Suprapubic skin (tissue), 4 donors: ENCODE measurements at regions not wholly inside any gene's neighbourhood (a gene's known extent, or its start where the extent isn't known, plus 50 kb on each side); places are given as distances from the start of the nearest gene placed in this dataset.

ENCODE experiments used
- DNase-seq, 2 donors: peaks; one replicate each; pipeline ENCODE4 v3.0.0-alpha.2; 2019; ENCODE audit warnings: low spot score in 2 of 2
- H3K27ac ChIP-seq: fragments of 200-600 bp; sonication (generic); one replicate; pipeline ENCODE4 v1.5.1; 2019
- H3K27me3 ChIP-seq: fragments of 200-600 bp; sonication (generic); one replicate; pipeline ENCODE4 v1.5.1; 2019
- H3K36me3 ChIP-seq: fragments of 200-600 bp; sonication (generic); one replicate; pipeline ENCODE4 v1.5.1; 2019
- H3K4me1 ChIP-seq: fragments of 200-600 bp; sonication (generic); one replicate; pipeline ENCODE4 v1.5.1; 2019
- H3K4me3 ChIP-seq: fragments of 200-600 bp; sonication (generic); one replicate; pipeline ENCODE4 v1.5.1; 2019; ENCODE audit warnings: mild to moderate bottlenecking
- H3K9me3 ChIP-seq: fragments of 200-600 bp; sonication (generic); one replicate; pipeline ENCODE4 v1.5.1; 2019
- CTCF ChIP-seq, 2 donors: fragments of 200-600 bp in 1 of 2; fragments of 450-650 bp in 1 of 2; sonication (generic) in 1 of 2; IDR thresholded peaks; one replicate each; pipeline ENCODE4 v1.5.1; 2016 to 2019; ENCODE audit warnings: antibody characterized with exemption in 2 of 2, mild to moderate bottlenecking in 1 of 2, moderate library complexity in 1 of 2
- EP300 ChIP-seq: sonication (generic); formaldehyde crosslinking; IDR thresholded peaks from one replicate; pipeline ENCODE4 v1.6.1; 2017; ENCODE audit warnings: antibody characterized with exemption
- POLR2A ChIP-seq, 2 donors: fragments of 450-650 bp; IDR thresholded peaks; one replicate each; pipeline ENCODE4 v1.6.1; 2017; ENCODE audit warnings: antibody characterized with exemption in 2 of 2, mild to moderate bottlenecking in 2 of 2, moderate library complexity in 2 of 2
- POLR2AphosphoS5 ChIP-seq, 3 donors: sonication (generic); formaldehyde crosslinking; IDR thresholded peaks; one replicate each; pipeline ENCODE4 v1.6.1; 2017; ENCODE audit warnings: antibody characterized with exemption in 3 of 3
- WGBS: methylation state at CpG from one replicate; pipeline ENCODE4 v1.1.5; 2018; 5-methylcytosine and 5-hydroxymethylcytosine counted together

GRCh38 chr14:65359503-65359902 is 53.0 kb upstream of the FUT8 start:
- H3K9me3 ChIP-seq, result no peaks in the 10 kb centered on the region
- peaks cover 33% of the 10 kb centered on the region for H3K4me1 ChIP-seq
- H3K4me3 ChIP-seq, result no peak overlapping the region
- no peak for DNase-seq
- H3K27ac ChIP-seq, result no peak overlapping the region
- TF ChIP-seq EP300 (no peak), POLR2A (IDR thresholded peaks at IDR 0.05) (no peak), POLR2AphosphoS5 (IDR thresholded peaks at IDR 0.05) (no peak), CTCF (IDR thresholded peaks at IDR 0.05) (no peak)
- 46% methylated on average over 3 of the region's 3 CpGs for WGBS
- no peaks in the 10 kb centered on the region for H3K27me3 ChIP-seq
- no peaks in the 10 kb centered on the region for H3K36me3 ChIP-seq

GRCh38 chr14:65360144-65360784 is 52.3 kb upstream of the FUT8 start:
- 60% methylated on average over 2 of the region's 2 CpGs for WGBS
- peaks cover 28% of the 10 kb centered on the region for H3K4me1 ChIP-seq

GRCh38 chr14:65361920-65362319 is 50.6 kb upstream of the FUT8 start:
- Histone ChIP-seq H3K4me3 (no peak overlapping the region), H3K27ac (peak overlapping the region; percentile 38), H3K27me3 (no peaks in the 10 kb centered on the region), H3K36me3 (no peaks in the 10 kb centered on the region), H3K9me3 (no peaks in the 10 kb centered on the region), H3K4me1 (peaks cover 21% of the 10 kb centered on the region)
- WGBS, result 33% methylated on average over 2 of the region's 2 CpGs
- TF ChIP-seq CTCF (IDR thresholded peaks at IDR 0.05) (no peak), POLR2AphosphoS5 (IDR thresholded peaks at IDR 0.05) (peak in 1 of 3 donors; percentile 67), EP300 (no peak)
- no peak for DNase-seq

More at GRCh38 chr14:65360144-65360784, 52.3 kb upstream of the FUT8 start:
- Histone ChIP-seq H3K27ac (no peak overlapping the region), H3K9me3 (no peaks in the 10 kb centered on the region), H3K27me3 (no peaks in the 10 kb centered on the region), H3K36me3 (no peaks in the 10 kb centered on the region), H3K4me3 (no peak overlapping the region)
- no peak for TF ChIP-seq EP300
- no peak for TF ChIP-seq POLR2AphosphoS5 (IDR thresholded peaks at IDR 0.05)
- TF ChIP-seq POLR2A (IDR thresholded peaks at IDR 0.05), result no peak
- TF ChIP-seq CTCF (IDR thresholded peaks at IDR 0.05), result no peak
- no peak for DNase-seq
